ENCODE measurements at regions not wholly inside any gene's neighbourhood (a gene's known extent, or its start where the extent isn't known, plus 50 kb on each side); places are given as distances from the start of the nearest gene placed in this dataset.

DNA sequence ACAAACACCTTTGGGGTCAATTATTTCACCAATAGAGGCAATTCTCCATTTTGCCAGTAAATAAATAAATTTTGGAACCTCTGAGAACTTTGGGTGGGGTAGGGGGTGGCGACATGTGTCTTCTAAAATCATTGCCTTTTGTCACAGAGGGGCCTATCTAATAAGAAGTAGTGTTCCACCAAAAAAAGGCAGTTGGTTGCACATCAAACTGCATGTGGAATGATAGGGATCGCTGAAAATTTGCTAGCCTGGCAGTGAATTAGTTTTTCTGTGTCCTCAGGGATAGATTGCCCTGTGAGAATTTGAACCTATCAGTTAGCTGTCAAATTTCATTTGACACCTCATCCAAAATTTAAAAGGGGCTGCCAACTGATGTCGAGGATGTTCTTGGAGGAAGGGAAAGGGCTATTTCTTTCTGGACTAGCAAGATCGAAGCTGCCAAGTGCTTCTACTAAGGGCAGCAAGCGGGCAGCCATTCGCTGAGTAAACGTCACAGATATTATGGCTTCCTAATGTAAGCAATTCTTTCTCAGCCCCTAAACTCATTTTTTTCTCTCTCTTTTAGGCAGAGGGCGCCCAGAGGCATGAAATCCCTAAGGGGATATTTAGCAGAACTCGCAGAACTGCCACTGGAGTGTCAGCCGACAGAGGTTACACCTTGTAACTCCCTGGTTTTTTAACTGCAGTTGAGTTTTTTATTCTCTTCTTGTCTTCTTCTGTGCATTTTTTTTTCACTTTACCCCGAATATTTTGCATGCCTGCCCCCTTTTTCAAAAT lies 2208.1 kb upstream of the WWC1 start:
- 45 to 53% (median 51%) methylated on average over 11 of the region's 11 CpGs for WGBS, 5 donors
- intact Hi-C loops (cut with DNase I; ENCODE audit: low total_unique reads), result no loop called here

GRCh38 chr5:166086568-166086967 lies 2204.9 kb upstream of the WWC1 start:
- Histone ChIP-seq H3K4me3 (no peak overlapping the region), H3K36me3 (no peaks in the 10 kb centered on the region), H3K9me3 (peaks cover 0 to 7% (median 0%) of the 10 kb centered on the region in 8 donors), H3K27ac (no peak overlapping the region), H3K4me1 (no peaks in the 10 kb centered on the region), H3K27me3 (replicated peaks in 1 of 7) (no peaks in the 10 kb centered on the region)
- intact Hi-C loops (cut with DNase I; ENCODE audit: low total_unique reads), result no loop called here
- no peak for TF ChIP-seq POLR2A (IDR thresholded peaks at IDR 0.05)
- no peak for TF ChIP-seq POLR2AphosphoS5 (IDR thresholded peaks at IDR 0.05)
- TF ChIP-seq CTCF (IDR thresholded peaks at IDR 0.05 in 8 of 11, conservative IDR thresholded peaks at IDR 0.05 in 3 of 11), result no peak
- WGBS, 5 donors, result 73 to 83% (median 79%) methylated on average over 2 of the region's 2 CpGs
- no peak for DNase-seq

More for the DNA sequence above, 2208.1 kb upstream of the WWC1 start:
- Histone ChIP-seq H3K27ac (no peak overlapping the region), H3K4me1 (no peaks in the 10 kb centered on the region), H3K4me3 (no peak overlapping the region), H3K27me3 (replicated peaks in 1 of 7) (no peaks in the 10 kb centered on the region), H3K36me3 (no peaks in the 10 kb centered on the region), H3K9me3 (peaks cover 0 to 11% (median 0%) of the 10 kb centered on the region in 8 donors)
- TF ChIP-seq POLR2A (IDR thresholded peaks at IDR 0.05) (no peak), POLR2AphosphoS5 (IDR thresholded peaks at IDR 0.05) (no peak), CTCF (IDR thresholded peaks at IDR 0.05 in 8 of 11, conservative IDR thresholded peaks at IDR 0.05 in 3 of 11) (no peak)
- DNase-seq, result no peak

DNA sequence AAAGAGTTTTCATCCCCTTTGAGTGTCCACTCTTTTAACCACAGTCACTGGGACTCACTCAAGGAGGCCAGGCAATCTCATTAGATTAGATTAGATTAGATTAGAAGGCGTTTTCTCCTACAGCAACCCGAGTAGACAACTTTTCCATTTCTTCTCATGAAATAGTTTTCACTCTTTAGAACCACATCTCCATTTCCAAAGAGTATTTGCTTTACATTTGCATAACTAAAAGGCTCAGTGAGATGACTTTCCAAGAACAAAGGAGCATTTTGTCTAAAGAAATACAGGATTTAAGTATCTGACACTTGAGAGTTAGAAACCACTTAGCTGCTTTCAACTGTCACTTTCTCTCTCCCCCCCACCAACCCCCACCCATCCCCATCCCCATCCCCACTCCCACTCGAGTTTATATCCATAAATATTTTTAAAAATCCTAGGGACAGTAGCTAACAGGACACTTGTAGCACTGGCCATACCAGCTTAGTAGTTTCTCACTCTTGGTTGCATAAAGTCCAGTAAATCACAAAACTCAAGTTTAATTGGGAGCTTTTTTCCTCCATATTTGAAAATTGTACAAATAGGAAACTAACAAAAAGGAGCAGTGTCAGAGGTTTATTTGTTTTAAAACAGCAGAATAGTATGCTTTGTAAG lies 2202.9 kb upstream of the WWC1 start:
- Histone ChIP-seq H3K4me1 (no peaks in the 10 kb centered on the region), H3K4me3 (no peak overlapping the region), H3K9me3 (peaks cover 0 to 17% (median 0%) of the 10 kb centered on the region in 8 donors), H3K27me3 (replicated peaks in 1 of 7) (no peaks in the 10 kb centered on the region), H3K36me3 (no peaks in the 10 kb centered on the region), H3K27ac (no peak overlapping the region)
- intact Hi-C loops (cut with DNase I; ENCODE audit: low total_unique reads), result no loop called here
- WGBS, 5 donors, result 29 to 51% (median 35%) methylated on average over 3 of the region's 3 CpGs
- no peak for DNase-seq
- no peak for TF ChIP-seq POLR2AphosphoS5 (IDR thresholded peaks at IDR 0.05)
- TF ChIP-seq CTCF (IDR thresholded peaks at IDR 0.05 in 8 of 11, conservative IDR thresholded peaks at IDR 0.05 in 3 of 11), result no peak
- TF ChIP-seq POLR2A (IDR thresholded peaks at IDR 0.05), result no peak

- Histone ChIP-seq H3K27me3 (replicated peaks in 1 of 7) (no peaks in the 10 kb centered on the region), H3K36me3 (no peaks in the 10 kb centered on the region), H3K27ac (no peak overlapping the region), H3K9me3 (peaks cover 0 to 25% (median 1%) of the 10 kb centered on the region in 8 donors), H3K4me3 (no peak overlapping the region), H3K4me1 (no peaks in the 10 kb centered on the region)
- intact Hi-C loops (cut with DNase I; ENCODE audit: low total_unique reads), result no loop called here
- no peak for DNase-seq
- WGBS, 5 donors, result 95 to 100% (median 99%) methylated on average over 1 of the region's 1 CpG
- TF ChIP-seq POLR2A (IDR thresholded peaks at IDR 0.05) (no peak), POLR2AphosphoS5 (IDR thresholded peaks at IDR 0.05) (no peak), CTCF (IDR thresholded peaks at IDR 0.05 in 8 of 11, conservative IDR thresholded peaks at IDR 0.05 in 3 of 11) (no peak)
These were observed 2199.5 kb upstream of the WWC1 start for GRCh38 chr5:166091931-166092330.
